ENCODE measurements at regions not wholly inside any gene's neighbourhood (a gene's known extent, or its start where the extent isn't known, plus 50 kb on each side); places are given as distances from the start of the nearest gene placed in this dataset.

DNA sequence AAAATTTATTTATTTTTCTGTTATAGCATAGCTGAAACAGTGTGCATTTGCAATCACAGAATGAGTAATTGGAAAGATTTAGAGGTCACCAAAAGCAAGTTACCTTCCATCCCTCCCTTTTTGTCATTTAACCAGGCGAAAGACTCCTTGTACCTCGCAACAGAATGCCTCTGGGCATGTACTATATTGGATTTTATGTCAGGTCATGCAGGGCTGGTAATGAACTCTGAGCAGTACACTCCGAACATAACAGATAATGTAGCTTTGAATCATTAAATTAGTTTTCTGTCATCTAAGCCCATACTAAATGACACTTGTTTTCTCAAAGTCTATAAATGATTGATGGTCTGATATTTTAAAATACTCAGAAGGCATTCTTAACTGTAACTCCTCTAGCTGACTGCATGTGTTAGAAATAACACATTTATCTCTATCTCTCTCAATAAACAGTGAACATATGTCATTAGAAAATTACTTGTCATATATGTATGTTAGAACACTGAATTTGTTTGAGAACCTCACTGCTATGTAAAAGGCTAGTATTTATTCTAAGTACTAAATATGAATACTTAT lies 541.2 kb downstream of the CDH10 start:
- no peak for TF ChIP-seq CTCF (IDR thresholded peaks at IDR 0.05; ENCODE audit: low read length)
- TF ChIP-seq EZH2 (IDR thresholded peaks at IDR 0.05; ENCODE audit: borderline replicate concordance, low read length): no peak
